ENCODE measurements at regions not wholly inside any gene's neighbourhood (a gene's known extent, or its start where the extent isn't known, plus 50 kb on each side); places are given as distances from the start of the nearest gene placed in this dataset.

- TF ChIP-seq CTCF (IDR thresholded peaks at IDR 0.05) (no peak), POLR2A (IDR thresholded peaks at IDR 0.05) (no peak), POLR2AphosphoS5 (IDR thresholded peaks at IDR 0.05) (no peak), EP300 (IDR thresholded peaks at IDR 0.05) (no peak)
Measured at GRCh38 chr1:14487671-14488070, 110.8 kb upstream of the KAZN start.
